SH-SY5Y (cell line): ENCODE measurements at regions not wholly inside any gene's neighbourhood (a gene's known extent, or its start where the extent isn't known, plus 50 kb on each side); places are given as distances from the start of the nearest gene placed in this dataset.

Source experiments
- GATA2 ChIP-seq: IDR thresholded peaks from 2 replicates; pipeline ENCODE4 v1.6.1; 2011; ENCODE audit warnings: mild to moderate bottlenecking, low read depth, low read length
- GATA3 ChIP-seq: IDR thresholded peaks from 2 replicates; pipeline ENCODE4 v1.6.1; 2011; ENCODE audit warnings: low read depth, mild to moderate bottlenecking, low read length, moderate library complexity

GRCh38 chr3:174533286-174533685, 325.8 kb upstream of the NAALADL2 start:
- no peak for TF ChIP-seq GATA3
- no peak for TF ChIP-seq GATA2

GRCh38 chr3:174536319-174536718, 322.8 kb upstream of the NAALADL2 start:
- TF ChIP-seq GATA2 = no peak
- no peak for TF ChIP-seq GATA3

GRCh38 chr3:174538151-174538550, 321.0 kb upstream of the NAALADL2 start:
- TF ChIP-seq GATA3 (no peak), GATA2 (no peak)

- no peak for TF ChIP-seq GATA2
These were observed 318.8 kb upstream of the NAALADL2 start for GRCh38 chr3:174540116-174540908.

GRCh38 chr3:174541708-174542315, 317.3 kb upstream of the NAALADL2 start:
- TF ChIP-seq GATA3 = no peak
- no peak for TF ChIP-seq GATA2

GRCh38 chr3:174547801-174548435, 311.2 kb upstream of the NAALADL2 start:
- no peak for TF ChIP-seq GATA3
- no peak for TF ChIP-seq GATA2

- TF ChIP-seq GATA2 (peak; percentile 54; the same call in 1 of the 2 replicates), GATA3 (peak; percentile 69)
These were observed 310.1 kb upstream of the NAALADL2 start for GRCh38 chr3:174548841-174549623.

- no peak for TF ChIP-seq GATA2
- no peak for TF ChIP-seq GATA3
These were observed 277.6 kb upstream of the NAALADL2 start for GRCh38 chr3:174581558-174581957.

- TF ChIP-seq GATA2 (no peak), GATA3 (no peak)
These were observed 275.7 kb upstream of the NAALADL2 start for GRCh38 chr3:174583396-174583795.

GRCh38 chr3:174596447-174596982, 262.6 kb upstream of the NAALADL2 start:
- TF ChIP-seq GATA3 (no peak), GATA2 (no peak)

GRCh38 chr3:174598885-174599439, 260.2 kb upstream of the NAALADL2 start:
- no peak for TF ChIP-seq GATA3
- no peak for TF ChIP-seq GATA2

GRCh38 chr3:174613173-174613572, 246.0 kb upstream of the NAALADL2 start:
- TF ChIP-seq GATA3 (no peak), GATA2 (no peak)

GRCh38 chr3:174614036-174614435, 245.1 kb upstream of the NAALADL2 start:
- TF ChIP-seq GATA2 = no peak

GRCh38 chr3:174618368-174619080, 240.6 kb upstream of the NAALADL2 start:
- no peak for TF ChIP-seq GATA2
- no peak for TF ChIP-seq GATA3
